Breast epithelium (tissue), 4 donors: ENCODE measurements at regions not wholly inside any gene's neighbourhood (a gene's known extent, or its start where the extent isn't known, plus 50 kb on each side); places are given as distances from the start of the nearest gene placed in this dataset.

ENCODE experiments used
- DNase-seq, 2 donors: peaks; one replicate each; pipeline ENCODE4 v3.0.0-alpha.2; 2019; ENCODE audit warnings: low spot score in 2 of 2
- H3K27ac ChIP-seq, 2 donors: fragments of 200-600 bp; sonication (generic) in 1 of 2; one replicate each; pipeline ENCODE4 v1.5.1; 2016 to 2019; ENCODE audit warnings: mild to moderate bottlenecking in 1 of 2
- H3K27me3 ChIP-seq, 2 donors: fragments of 200-600 bp; sonication (generic) in 1 of 2; one replicate each; pipeline versions ENCODE4 v1.5.1 to v1.6.0; 2017 to 2019; ENCODE audit warnings: control low read depth in 1 of 2, mild to moderate bottlenecking in 1 of 2
- H3K36me3 ChIP-seq: fragments of 200-600 bp; one replicate; pipeline ENCODE4 v1.5.1; 2019
- H3K4me1 ChIP-seq, 2 donors: fragments of 200-600 bp; sonication (generic); one replicate each; pipeline ENCODE4 v1.5.1; 2016 to 2019; ENCODE audit warnings: control low read depth in 1 of 2
- H3K4me3 ChIP-seq, 3 donors: fragments of 200-600 bp; sonication (generic); 1 replicate in 2 of 3; 2 replicates in 1 of 3; pipeline ENCODE4 v1.5.1; 2016 to 2019; ENCODE audit warnings: mild to moderate bottlenecking in 3 of 3, moderate library complexity in 2 of 3
- H3K9me3 ChIP-seq, 2 donors: fragments of 200-600 bp; sonication (generic) in 1 of 2; one replicate each; pipeline ENCODE4 v1.5.1; 2016 to 2019; ENCODE audit warnings: control low read depth in 1 of 2
- POLR2A ChIP-seq: fragments of 450-650 bp; IDR thresholded peaks from one replicate; pipeline ENCODE4 v1.6.1; 2016; ENCODE audit warnings: antibody characterized with exemption, mild to moderate bottlenecking, moderate library complexity
- POLR2AphosphoS5 ChIP-seq, 3 donors: sonication (generic); formaldehyde crosslinking; IDR thresholded peaks; one replicate each; pipeline ENCODE4 v1.6.1; 2017; ENCODE audit warnings: antibody characterized with exemption in 3 of 3
- intact Hi-C: fragments of 100-400 bp; cut with DNase I; formaldehyde crosslinking; loops from one replicate; pipeline ENCODE4 v1.15.1; 2023; ENCODE audit warnings: low total_unique reads
- TF ChIP-seq, protein P1 (sequence below), 3 donors: fragments of 450-650 bp; IDR thresholded peaks; one replicate each; pipeline ENCODE4 v1.5.1; 2016 to 2017; ENCODE audit warnings: antibody characterized with exemption in 3 of 3, mild to moderate bottlenecking in 3 of 3, moderate library complexity in 3 of 3

DNA sequence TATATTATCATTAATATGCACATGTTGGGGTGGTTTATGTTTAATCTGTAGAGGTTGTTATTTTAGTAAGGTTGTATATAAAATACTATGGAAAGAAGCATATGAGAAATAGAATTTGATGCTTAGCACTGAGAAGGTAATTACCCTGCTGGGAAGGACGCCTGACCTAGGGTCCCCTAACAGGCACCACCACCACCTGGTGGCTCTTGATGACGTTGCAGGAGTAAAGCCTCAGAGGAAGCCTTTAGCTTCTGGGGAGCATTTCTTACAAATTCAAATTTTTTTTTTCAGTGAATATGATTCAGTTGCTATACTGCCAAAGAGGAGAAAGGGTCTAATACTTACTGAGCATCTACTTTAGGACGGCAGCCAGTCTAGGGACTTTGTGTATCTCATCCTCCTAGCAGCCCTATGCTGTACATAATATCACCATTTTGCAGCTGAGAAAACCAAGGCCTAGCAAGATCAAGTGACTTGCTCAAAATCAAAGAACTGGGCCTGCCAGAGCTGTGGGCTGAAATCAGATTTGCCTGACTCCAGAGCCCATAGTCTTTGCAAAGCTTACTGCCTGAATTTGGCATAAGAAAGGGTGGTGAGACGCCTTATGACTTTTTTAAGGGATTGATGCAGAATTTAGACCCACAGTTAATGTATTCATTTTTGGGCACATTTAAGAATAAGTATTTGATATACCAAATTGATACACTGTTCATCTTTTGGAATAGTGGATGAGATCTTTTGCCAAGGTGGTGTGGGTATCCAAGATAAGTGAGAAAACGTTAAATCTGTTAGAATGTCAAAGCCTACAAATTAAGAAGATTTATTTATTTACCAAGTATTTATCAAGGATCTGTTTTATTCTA lies 78.8 kb upstream of the GAREM1 start:
- TF ChIP-seq, protein P1, sequence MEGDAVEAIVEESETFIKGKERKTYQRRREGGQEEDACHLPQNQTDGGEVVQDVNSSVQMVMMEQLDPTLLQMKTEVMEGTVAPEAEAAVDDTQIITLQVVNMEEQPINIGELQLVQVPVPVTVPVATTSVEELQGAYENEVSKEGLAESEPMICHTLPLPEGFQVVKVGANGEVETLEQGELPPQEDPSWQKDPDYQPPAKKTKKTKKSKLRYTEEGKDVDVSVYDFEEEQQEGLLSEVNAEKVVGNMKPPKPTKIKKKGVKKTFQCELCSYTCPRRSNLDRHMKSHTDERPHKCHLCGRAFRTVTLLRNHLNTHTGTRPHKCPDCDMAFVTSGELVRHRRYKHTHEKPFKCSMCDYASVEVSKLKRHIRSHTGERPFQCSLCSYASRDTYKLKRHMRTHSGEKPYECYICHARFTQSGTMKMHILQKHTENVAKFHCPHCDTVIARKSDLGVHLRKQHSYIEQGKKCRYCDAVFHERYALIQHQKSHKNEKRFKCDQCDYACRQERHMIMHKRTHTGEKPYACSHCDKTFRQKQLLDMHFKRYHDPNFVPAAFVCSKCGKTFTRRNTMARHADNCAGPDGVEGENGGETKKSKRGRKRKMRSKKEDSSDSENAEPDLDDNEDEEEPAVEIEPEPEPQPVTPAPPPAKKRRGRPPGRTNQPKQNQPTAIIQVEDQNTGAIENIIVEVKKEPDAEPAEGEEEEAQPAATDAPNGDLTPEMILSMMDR (IDR thresholded peaks at IDR 0.05) = peak; percentile 44 to 65 (median 62)
- no peak for TF ChIP-seq POLR2A
- Histone ChIP-seq H3K36me3 (no peaks in the 10 kb centered on the region), H3K9me3 (no peaks in the 10 kb centered on the region), H3K27me3 (no peaks in the 10 kb centered on the region), H3K4me3 (no peak overlapping the region), H3K4me1 (no peaks in the 10 kb centered on the region), H3K27ac (no peak overlapping the region)
- intact Hi-C loops = loop anchor here (10.0 kb wide), 2 partner anchors 275 to 395 kb away; no protein-coding TSS in a partner anchor
- DNase-seq = peak in 1 of 2 donors; percentile 20

DNA sequence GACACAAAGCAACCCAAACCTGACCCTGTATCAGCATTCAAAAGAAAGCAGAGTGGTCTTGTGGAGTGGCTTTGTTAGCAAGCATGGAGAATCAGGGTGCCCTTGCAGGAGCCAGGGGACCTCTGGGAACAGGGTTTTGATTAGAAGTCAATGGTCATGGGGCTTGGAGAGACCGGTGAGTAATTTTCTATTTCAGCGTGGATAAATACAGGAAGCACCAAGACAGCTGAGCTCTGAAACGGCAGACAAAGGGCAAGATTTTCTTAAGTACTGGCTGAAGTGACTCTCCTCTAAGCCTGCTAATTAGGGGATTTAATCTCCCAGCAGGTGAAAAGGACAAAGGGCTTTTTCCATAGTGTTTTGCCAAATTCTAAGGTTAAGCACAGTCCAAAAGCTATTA lies 78.0 kb upstream of the GAREM1 start:
- intact Hi-C loops = no loop called here
- H3K4me3 ChIP-seq = no peak overlapping the region
- H3K36me3 ChIP-seq = no peaks in the 10 kb centered on the region
- TF ChIP-seq, protein P1 (IDR thresholded peaks at IDR 0.05) = no peak
- TF ChIP-seq POLR2AphosphoS5 (IDR thresholded peaks at IDR 0.05) = no peak
- TF ChIP-seq POLR2A = no peak
- no peaks in the 10 kb centered on the region for H3K27me3 ChIP-seq
- no peaks in the 10 kb centered on the region for H3K9me3 ChIP-seq
- no peak for DNase-seq
- no peaks in the 10 kb centered on the region for H3K4me1 ChIP-seq
- H3K27ac ChIP-seq = no peak overlapping the region

DNA sequence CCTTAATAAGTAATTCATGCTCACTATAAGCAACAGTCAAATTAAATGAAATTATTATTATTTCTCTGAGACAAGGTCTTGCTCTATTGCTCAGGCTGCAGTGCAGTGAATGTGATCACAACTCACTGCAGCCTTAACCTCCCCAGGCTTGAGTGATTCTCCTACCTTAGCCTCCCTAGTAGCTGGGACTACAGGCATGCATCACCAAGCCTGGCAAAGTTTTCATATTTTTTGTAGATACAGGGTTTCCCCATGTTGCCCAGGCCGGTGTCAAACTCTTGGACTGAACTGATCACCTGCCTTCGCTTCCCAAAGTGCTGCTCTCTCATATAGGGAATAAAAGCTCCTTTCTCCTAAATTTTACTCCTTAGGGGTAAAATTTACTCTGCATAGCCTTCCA lies 74.9 kb upstream of the GAREM1 start:
- no peak for DNase-seq
- Histone ChIP-seq H3K27me3 (no peaks in the 10 kb centered on the region), H3K27ac (no peak overlapping the region), H3K36me3 (no peaks in the 10 kb centered on the region), H3K4me1 (no peaks in the 10 kb centered on the region), H3K9me3 (no peaks in the 10 kb centered on the region), H3K4me3 (no peak overlapping the region)
- TF ChIP-seq, protein P1 (IDR thresholded peaks at IDR 0.05) = no peak
- TF ChIP-seq POLR2AphosphoS5 (IDR thresholded peaks at IDR 0.05) (no peak), POLR2A (no peak)
- intact Hi-C loops = no loop called here

DNA sequence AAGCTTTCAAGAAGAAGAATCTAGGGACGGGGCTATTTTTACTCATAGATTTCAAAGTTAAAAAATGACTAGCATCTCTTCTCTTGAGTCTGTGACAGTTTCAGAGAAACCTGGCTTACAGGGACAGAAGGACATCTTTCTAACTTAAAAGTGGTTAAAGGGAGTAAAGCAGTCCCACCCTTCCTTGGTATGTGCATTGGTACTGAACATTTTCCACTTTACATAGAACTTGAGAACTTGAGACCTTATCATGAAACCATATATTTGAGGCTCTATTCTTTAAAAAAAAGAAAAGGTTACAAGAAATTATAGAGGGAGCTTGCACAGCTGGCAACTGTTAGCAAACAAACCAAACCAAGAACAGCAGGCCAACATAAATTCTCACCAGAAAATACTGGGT lies 73.4 kb upstream of the GAREM1 start:
- intact Hi-C loops = no loop called here
- Histone ChIP-seq H3K27me3 (no peaks in the 10 kb centered on the region), H3K9me3 (no peaks in the 10 kb centered on the region), H3K4me1 (no peaks in the 10 kb centered on the region), H3K4me3 (no peak overlapping the region), H3K27ac (no peak overlapping the region), H3K36me3 (no peaks in the 10 kb centered on the region)
- no peak for DNase-seq
- TF ChIP-seq, protein P1 (IDR thresholded peaks at IDR 0.05) = no peak
- TF ChIP-seq POLR2AphosphoS5 (IDR thresholded peaks at IDR 0.05) = no peak
- no peak for TF ChIP-seq POLR2A

DNA sequence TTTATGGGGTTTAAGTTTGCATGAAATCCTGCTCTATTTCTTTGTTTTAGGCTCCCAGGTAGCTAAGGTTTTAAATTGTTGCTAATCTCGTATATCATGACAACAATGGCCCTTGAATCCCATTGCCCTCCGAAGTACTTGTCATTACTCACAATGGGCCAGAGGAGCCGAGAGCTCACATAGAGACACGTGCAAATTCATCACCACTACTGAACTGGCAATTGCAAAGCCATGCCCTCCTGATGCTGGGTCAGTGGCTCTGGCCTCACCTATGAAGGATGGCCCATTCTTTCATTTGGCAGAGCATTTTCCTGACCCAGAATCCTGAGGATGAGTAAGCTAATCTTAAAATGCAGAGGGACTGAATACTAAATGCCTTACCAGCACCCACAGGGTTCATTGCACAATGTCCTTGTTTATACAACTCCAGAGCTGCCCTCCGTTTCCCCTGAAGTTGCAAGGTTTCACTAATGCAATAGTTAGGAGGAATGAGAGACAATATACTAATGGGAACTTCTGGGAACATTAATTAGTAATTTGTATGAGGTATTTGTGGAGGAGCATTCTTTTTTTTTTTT lies 71.6 kb upstream of the GAREM1 start:
- Histone ChIP-seq H3K9me3 (no peaks in the 10 kb centered on the region), H3K36me3 (no peaks in the 10 kb centered on the region), H3K27ac (no peak overlapping the region), H3K4me1 (no peaks in the 10 kb centered on the region), H3K4me3 (no peak overlapping the region), H3K27me3 (no peaks in the 10 kb centered on the region)
- TF ChIP-seq, protein P1 (IDR thresholded peaks at IDR 0.05) = no peak
- TF ChIP-seq POLR2AphosphoS5 (IDR thresholded peaks at IDR 0.05) (no peak), POLR2A (no peak)
- no peak for DNase-seq
- intact Hi-C loops = no loop called here
